ENCODE measurements at regions not wholly inside any gene's neighbourhood (a gene's known extent, or its start where the extent isn't known, plus 50 kb on each side); places are given as distances from the start of the nearest gene placed in this dataset.
"Not testable (repeated sequence)": the region's sequence is repeated elsewhere in the genome, so short reads cannot be mapped to it uniquely, and the experiment has no call there.

DNA sequence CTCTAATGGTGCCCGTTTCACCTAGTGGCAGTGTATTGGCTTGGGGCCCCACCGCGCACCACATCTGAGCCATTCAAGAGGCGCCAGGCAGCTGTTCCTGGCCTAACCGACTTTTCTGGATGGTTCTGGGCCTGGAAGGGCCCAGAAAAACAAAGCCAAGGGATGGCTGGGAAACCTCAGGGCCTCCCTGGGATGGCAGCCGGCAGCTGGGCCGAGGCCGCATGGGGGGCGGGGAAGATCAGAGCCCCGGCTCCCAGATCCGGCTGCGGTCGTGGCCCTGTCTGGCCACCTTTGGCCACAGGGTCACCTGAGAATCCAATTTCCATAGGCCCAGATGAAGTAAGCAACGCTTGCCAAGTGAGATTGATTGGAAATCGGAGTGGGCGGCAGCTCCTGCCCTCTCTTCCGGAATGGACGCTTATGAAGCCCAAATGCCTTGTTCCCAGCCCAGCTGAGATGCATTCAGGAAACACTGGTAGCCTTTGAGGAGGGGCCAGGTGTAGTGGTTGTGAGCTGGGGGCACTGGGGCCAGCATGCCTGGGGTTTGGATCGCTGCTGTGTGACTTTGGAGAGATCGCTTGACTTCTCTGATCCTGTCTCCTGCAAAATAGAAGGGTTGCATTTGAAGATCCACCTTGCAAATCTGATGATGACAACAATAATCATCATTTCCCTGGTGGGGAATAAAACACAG lies 163.8 kb upstream of the GSE1 start:
- H3K4me3 ChIP-seq (ENCODE audit: low read length), result no peak overlapping the region
- H3K9me2 ChIP-seq (ENCODE audit: insufficient read depth, low read length), result no peaks in the 10 kb centered on the region
- no peak overlapping the region for H3K4me2 ChIP-seq (ENCODE audit: low read length)
- no peaks in the 10 kb centered on the region for H3K79me2 ChIP-seq (replicated peaks; ENCODE audit: insufficient read depth, low read length)
- H3F3A ChIP-seq (ENCODE audit: insufficient read depth, low read length, poor library complexity, severe bottlenecking), result no peaks in the 10 kb centered on the region
- H3K9me3 ChIP-seq (ENCODE audit: low read length), result no peaks in the 10 kb centered on the region
- H3K27ac ChIP-seq (ENCODE audit: low read length), result no peak overlapping the region
- no peaks in the 10 kb centered on the region for H3K27me3 ChIP-seq (ENCODE audit: insufficient read depth, low read depth, low read length)
- H3K9ac ChIP-seq (ENCODE audit: low read length), result no peak overlapping the region
- no peak overlapping the region for H2AFZ ChIP-seq (ENCODE audit: low read depth, low read length)
- no peaks in the 10 kb centered on the region for H4K20me1 ChIP-seq (ENCODE audit: insufficient read depth)
- TF ChIP-seq EP300 (conservative IDR thresholded peaks at IDR 0.05; ENCODE audit: poor library complexity, severe bottlenecking) (no peak), MXI1 (conservative IDR thresholded peaks at IDR 0.05; ENCODE audit: poor library complexity, severe bottlenecking) (no peak), TAF1 (IDR thresholded peaks at IDR 0.05; ENCODE audit: low read depth) (no peak), POLR2AphosphoS5 (IDR thresholded peaks at IDR 0.05) (no peak), SMC3 (conservative IDR thresholded peaks at IDR 0.05; ENCODE audit: poor library complexity) (no peak), EZH2 (IDR thresholded peaks at IDR 0.05; ENCODE audit: borderline replicate concordance, insufficient read depth, low read length, poor library complexity, severe bottlenecking) (no peak), RAD21 (conservative IDR thresholded peaks at IDR 0.05) (no peak)
- TF ChIP-seq, protein P1, sequence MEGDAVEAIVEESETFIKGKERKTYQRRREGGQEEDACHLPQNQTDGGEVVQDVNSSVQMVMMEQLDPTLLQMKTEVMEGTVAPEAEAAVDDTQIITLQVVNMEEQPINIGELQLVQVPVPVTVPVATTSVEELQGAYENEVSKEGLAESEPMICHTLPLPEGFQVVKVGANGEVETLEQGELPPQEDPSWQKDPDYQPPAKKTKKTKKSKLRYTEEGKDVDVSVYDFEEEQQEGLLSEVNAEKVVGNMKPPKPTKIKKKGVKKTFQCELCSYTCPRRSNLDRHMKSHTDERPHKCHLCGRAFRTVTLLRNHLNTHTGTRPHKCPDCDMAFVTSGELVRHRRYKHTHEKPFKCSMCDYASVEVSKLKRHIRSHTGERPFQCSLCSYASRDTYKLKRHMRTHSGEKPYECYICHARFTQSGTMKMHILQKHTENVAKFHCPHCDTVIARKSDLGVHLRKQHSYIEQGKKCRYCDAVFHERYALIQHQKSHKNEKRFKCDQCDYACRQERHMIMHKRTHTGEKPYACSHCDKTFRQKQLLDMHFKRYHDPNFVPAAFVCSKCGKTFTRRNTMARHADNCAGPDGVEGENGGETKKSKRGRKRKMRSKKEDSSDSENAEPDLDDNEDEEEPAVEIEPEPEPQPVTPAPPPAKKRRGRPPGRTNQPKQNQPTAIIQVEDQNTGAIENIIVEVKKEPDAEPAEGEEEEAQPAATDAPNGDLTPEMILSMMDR (IDR thresholded peaks at IDR 0.05; ENCODE audit: poor library complexity, severe bottlenecking), result no peak
- TF ChIP-seq, protein P2, sequence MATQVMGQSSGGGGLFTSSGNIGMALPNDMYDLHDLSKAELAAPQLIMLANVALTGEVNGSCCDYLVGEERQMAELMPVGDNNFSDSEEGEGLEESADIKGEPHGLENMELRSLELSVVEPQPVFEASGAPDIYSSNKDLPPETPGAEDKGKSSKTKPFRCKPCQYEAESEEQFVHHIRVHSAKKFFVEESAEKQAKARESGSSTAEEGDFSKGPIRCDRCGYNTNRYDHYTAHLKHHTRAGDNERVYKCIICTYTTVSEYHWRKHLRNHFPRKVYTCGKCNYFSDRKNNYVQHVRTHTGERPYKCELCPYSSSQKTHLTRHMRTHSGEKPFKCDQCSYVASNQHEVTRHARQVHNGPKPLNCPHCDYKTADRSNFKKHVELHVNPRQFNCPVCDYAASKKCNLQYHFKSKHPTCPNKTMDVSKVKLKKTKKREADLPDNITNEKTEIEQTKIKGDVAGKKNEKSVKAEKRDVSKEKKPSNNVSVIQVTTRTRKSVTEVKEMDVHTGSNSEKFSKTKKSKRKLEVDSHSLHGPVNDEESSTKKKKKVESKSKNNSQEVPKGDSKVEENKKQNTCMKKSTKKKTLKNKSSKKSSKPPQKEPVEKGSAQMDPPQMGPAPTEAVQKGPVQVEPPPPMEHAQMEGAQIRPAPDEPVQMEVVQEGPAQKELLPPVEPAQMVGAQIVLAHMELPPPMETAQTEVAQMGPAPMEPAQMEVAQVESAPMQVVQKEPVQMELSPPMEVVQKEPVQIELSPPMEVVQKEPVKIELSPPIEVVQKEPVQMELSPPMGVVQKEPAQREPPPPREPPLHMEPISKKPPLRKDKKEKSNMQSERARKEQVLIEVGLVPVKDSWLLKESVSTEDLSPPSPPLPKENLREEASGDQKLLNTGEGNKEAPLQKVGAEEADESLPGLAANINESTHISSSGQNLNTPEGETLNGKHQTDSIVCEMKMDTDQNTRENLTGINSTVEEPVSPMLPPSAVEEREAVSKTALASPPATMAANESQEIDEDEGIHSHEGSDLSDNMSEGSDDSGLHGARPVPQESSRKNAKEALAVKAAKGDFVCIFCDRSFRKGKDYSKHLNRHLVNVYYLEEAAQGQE (IDR thresholded peaks at IDR 0.05; ENCODE audit: borderline replicate concordance), result no peak
- no peaks in the 10 kb centered on the region for H3K36me3 ChIP-seq (ENCODE audit: insufficient read depth, low read length)

- Histone ChIP-seq H3K27ac (ENCODE audit: low read length) (no peak overlapping the region), H3K36me3 (ENCODE audit: insufficient read depth, low read length) (no peaks in the 10 kb centered on the region), H4K20me1 (ENCODE audit: insufficient read depth) (no peaks in the 10 kb centered on the region), H2AFZ (ENCODE audit: low read depth, low read length) (no peak overlapping the region), H3K27me3 (ENCODE audit: insufficient read depth, low read depth, low read length) (no peaks in the 10 kb centered on the region), H3F3A (ENCODE audit: insufficient read depth, low read length, poor library complexity, severe bottlenecking) (no peaks in the 10 kb centered on the region), H3K9me2 (ENCODE audit: insufficient read depth, low read length) (no peaks in the 10 kb centered on the region), H3K79me2 (replicated peaks; ENCODE audit: insufficient read depth, low read length) (no peaks in the 10 kb centered on the region), H3K4me3 (ENCODE audit: low read length) (no peak overlapping the region), H3K9ac (ENCODE audit: low read length) (no peak overlapping the region), H3K4me2 (ENCODE audit: low read length) (no peak overlapping the region), H3K9me3 (ENCODE audit: low read length) (no peaks in the 10 kb centered on the region)
- TF ChIP-seq TAF1 (IDR thresholded peaks at IDR 0.05; ENCODE audit: low read depth) (no peak), MXI1 (conservative IDR thresholded peaks at IDR 0.05; ENCODE audit: poor library complexity, severe bottlenecking) (no peak), EZH2 (IDR thresholded peaks at IDR 0.05; ENCODE audit: borderline replicate concordance, insufficient read depth, low read length, poor library complexity, severe bottlenecking) (no peak), POLR2AphosphoS5 (IDR thresholded peaks at IDR 0.05) (no peak), SMC3 (conservative IDR thresholded peaks at IDR 0.05; ENCODE audit: poor library complexity) (no peak), EP300 (conservative IDR thresholded peaks at IDR 0.05; ENCODE audit: poor library complexity, severe bottlenecking) (no peak), RAD21 (conservative IDR thresholded peaks at IDR 0.05) (no peak)
- TF ChIP-seq, protein P2 (IDR thresholded peaks at IDR 0.05; ENCODE audit: borderline replicate concordance), result no peak
- TF ChIP-seq, protein P1 (IDR thresholded peaks at IDR 0.05; ENCODE audit: poor library complexity, severe bottlenecking), result no peak
Observed at GRCh38 chr16:85449885-85450245, 163.3 kb upstream of the GSE1 start.

- not testable (repeated sequence) for H3K27ac ChIP-seq (ENCODE audit: low read length); H3K9ac ChIP-seq (ENCODE audit: low read length); H3K9me2 ChIP-seq (ENCODE audit: insufficient read depth, low read length); H3K4me3 ChIP-seq (ENCODE audit: low read length); H3K36me3 ChIP-seq (ENCODE audit: insufficient read depth, low read length); H3K9me3 ChIP-seq (ENCODE audit: low read length); H3K27me3 ChIP-seq (ENCODE audit: insufficient read depth, low read depth, low read length); H4K20me1 ChIP-seq (ENCODE audit: insufficient read depth); H3K4me2 ChIP-seq (ENCODE audit: low read length); H2AFZ ChIP-seq (ENCODE audit: low read depth, low read length); H3K79me2 ChIP-seq (replicated peaks; ENCODE audit: insufficient read depth, low read length); H3F3A ChIP-seq (ENCODE audit: insufficient read depth, low read length, poor library complexity, severe bottlenecking)
Observed at GRCh38 chr16:85451142-85451541, 162.0 kb upstream of the GSE1 start.
